A673 (cell line): ENCODE measurements at regions not wholly inside any gene's neighbourhood (a gene's known extent, or its start where the extent isn't known, plus 50 kb on each side); places are given as distances from the start of the nearest gene placed in this dataset.

ENCODE experiments used
- BruUV-seq: library from RNA; stranded (reverse); fragments of 400-500 nt; replicated peaks from 2 replicates; lab custom pipeline; 2021; lab: Mats Ljungman, UMichigan
- CTCF ChIA-PET: fragments of 300-600 bp; sonication (Branson Sonifier 250); formaldehyde crosslinking; loops from one replicate; lab custom pipeline; 2022; ENCODE audit warnings: antibody characterized with exemption; lab: Charles Lee
- POLR2A ChIA-PET: fragments of 300-600 bp; sonication (Branson Sonifier 250); formaldehyde crosslinking; loops from one replicate; lab custom pipeline; 2022; ENCODE audit warnings: antibody characterized with exemption; ENCODE audit not compliant: low non-redundant PET; lab: Charles Lee
- DNase-seq: peaks from one replicate; pipeline ENCODE4 v3.0.0-alpha.2; 2015; ENCODE audit warnings: low spot score
- H3K27ac ChIP-seq: fragments of 200-600 bp; sonication (generic); 2 replicates; pipeline ENCODE4 v1.5.1; 2016; ENCODE audit warnings: mixed run types, low read depth, mild to moderate bottlenecking, mixed read lengths, antibody characterized with exemption, low read length; ENCODE audit not compliant: poor library complexity, severe bottlenecking
- H3K27me3 ChIP-seq: fragments of 200-600 bp; sonication (generic); replicated peaks from 2 replicates; pipeline ENCODE4 v1.6.1; 2017; ENCODE audit warnings: mixed run types, low read depth, mild to moderate bottlenecking, mixed read lengths, antibody characterized with exemption, low read length; ENCODE audit not compliant: insufficient read depth, poor library complexity
- H3K36me3 ChIP-seq: fragments of 200-600 bp; sonication (generic); 2 replicates; pipeline ENCODE4 v1.6.1; 2016; ENCODE audit warnings: mixed run types, mild to moderate bottlenecking, mixed read lengths, antibody characterized with exemption, low read length; ENCODE audit not compliant: insufficient read depth, poor library complexity, severe bottlenecking
- H3K4me1 ChIP-seq: fragments of 200-600 bp; sonication (generic); 2 replicates; pipeline ENCODE4 v1.6.1; 2017; ENCODE audit warnings: mixed run types, mild to moderate bottlenecking, mixed read lengths, antibody characterized with exemption, low read length; ENCODE audit not compliant: insufficient read depth, poor library complexity, severe bottlenecking
- H3K4me3 ChIP-seq: fragments of 200-600 bp; sonication (generic); 2 replicates; pipeline ENCODE4 v1.5.1; 2016; ENCODE audit warnings: low read depth, mixed run types, mild to moderate bottlenecking, mixed read lengths, low read length; ENCODE audit not compliant: poor library complexity, severe bottlenecking
- H3K9me3 ChIP-seq: fragments of 200-600 bp; sonication (generic); 2 replicates; pipeline ENCODE4 v1.6.1; 2016; ENCODE audit warnings: mixed run types, low read depth, mild to moderate bottlenecking, mixed read lengths, antibody characterized with exemption, low read length; ENCODE audit not compliant: poor library complexity, severe bottlenecking
- EZH2 ChIP-seq: fragments of 200-600 bp; sonication (generic); IDR thresholded peaks from 2 replicates; pipeline ENCODE4 v1.6.1; 2017; ENCODE audit warnings: borderline replicate concordance, low read depth, mild to moderate bottlenecking, mixed read lengths, antibody characterized with exemption, low read length; ENCODE audit not compliant: poor library complexity, severe bottlenecking
- intact Hi-C: fragments of 100-400 bp; cut with micrococcal nuclease; formaldehyde crosslinking; loops from one replicate; pipeline ENCODE4 v1.10.0; 2022; ENCODE audit not compliant: unreplicated experiment
- TF ChIP-seq, protein P1 (sequence below): fragments of 300-800, 200-600 bp; sonication (generic); conservative IDR thresholded peaks from 2 replicates; pipeline ENCODE4 v1.5.1; 2017; ENCODE audit warnings: low read depth, mild to moderate bottlenecking, antibody characterized with exemption, low read length, moderate library complexity, mixed read lengths

- CTCF ChIA-PET = no interaction called here
These were observed 106.3 kb downstream of the SETD4 start for GRCh38 chr21:35954066-35954465.

DNA sequence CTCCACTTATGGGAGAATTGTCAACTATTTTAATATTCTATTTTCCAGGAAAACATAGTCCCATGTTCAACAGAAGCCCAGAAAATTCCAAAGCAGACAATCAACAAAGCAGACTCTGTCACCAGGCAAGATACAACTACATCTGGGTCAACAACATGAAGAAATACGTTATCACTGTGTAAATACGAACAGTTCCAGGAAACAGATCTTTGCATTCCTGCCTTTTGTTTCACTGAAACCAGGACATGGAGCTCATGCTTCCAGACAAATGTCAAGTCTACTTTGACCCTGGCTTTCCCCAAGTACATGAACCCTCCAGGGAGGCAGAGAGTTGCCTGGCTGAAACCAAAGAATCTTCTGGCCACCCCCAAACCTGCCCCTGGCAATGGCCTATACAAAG, 106.7 kb downstream of the SETD4 start:
- Histone ChIP-seq H3K4me3 (no peak overlapping the region), H3K27ac (no peak overlapping the region), H3K36me3 (no peaks in the 10 kb centered on the region), H3K27me3 (peaks cover 5% of the 10 kb centered on the region), H3K4me1 (no peaks in the 10 kb centered on the region), H3K9me3 (no peaks in the 10 kb centered on the region)
- intact Hi-C loops = no loop called here
- ChIA-PET CTCF (no interaction called here), POLR2A (no interaction called here)
- DNase-seq = no peak
- TF ChIP-seq, protein P1, sequence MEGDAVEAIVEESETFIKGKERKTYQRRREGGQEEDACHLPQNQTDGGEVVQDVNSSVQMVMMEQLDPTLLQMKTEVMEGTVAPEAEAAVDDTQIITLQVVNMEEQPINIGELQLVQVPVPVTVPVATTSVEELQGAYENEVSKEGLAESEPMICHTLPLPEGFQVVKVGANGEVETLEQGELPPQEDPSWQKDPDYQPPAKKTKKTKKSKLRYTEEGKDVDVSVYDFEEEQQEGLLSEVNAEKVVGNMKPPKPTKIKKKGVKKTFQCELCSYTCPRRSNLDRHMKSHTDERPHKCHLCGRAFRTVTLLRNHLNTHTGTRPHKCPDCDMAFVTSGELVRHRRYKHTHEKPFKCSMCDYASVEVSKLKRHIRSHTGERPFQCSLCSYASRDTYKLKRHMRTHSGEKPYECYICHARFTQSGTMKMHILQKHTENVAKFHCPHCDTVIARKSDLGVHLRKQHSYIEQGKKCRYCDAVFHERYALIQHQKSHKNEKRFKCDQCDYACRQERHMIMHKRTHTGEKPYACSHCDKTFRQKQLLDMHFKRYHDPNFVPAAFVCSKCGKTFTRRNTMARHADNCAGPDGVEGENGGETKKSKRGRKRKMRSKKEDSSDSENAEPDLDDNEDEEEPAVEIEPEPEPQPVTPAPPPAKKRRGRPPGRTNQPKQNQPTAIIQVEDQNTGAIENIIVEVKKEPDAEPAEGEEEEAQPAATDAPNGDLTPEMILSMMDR = no peak
- no peak for TF ChIP-seq EZH2
- BruUV-seq = no TSS peak

More at GRCh38 chr21:35954066-35954465, 106.3 kb downstream of the SETD4 start:
- peaks cover 9% of the 10 kb centered on the region for H3K27me3 ChIP-seq
- no peaks in the 10 kb centered on the region for H3K36me3 ChIP-seq
- BruUV-seq = no TSS peak
- TF ChIP-seq, protein P1 = no peak
- TF ChIP-seq EZH2 = no peak
- no peaks in the 10 kb centered on the region for H3K4me1 ChIP-seq
- no peak overlapping the region for H3K4me3 ChIP-seq
- intact Hi-C loops = no loop called here
- no peak overlapping the region for H3K27ac ChIP-seq
- H3K9me3 ChIP-seq = no peaks in the 10 kb centered on the region
- POLR2A ChIA-PET = no interaction called here
- DNase-seq = no peak

DNA sequence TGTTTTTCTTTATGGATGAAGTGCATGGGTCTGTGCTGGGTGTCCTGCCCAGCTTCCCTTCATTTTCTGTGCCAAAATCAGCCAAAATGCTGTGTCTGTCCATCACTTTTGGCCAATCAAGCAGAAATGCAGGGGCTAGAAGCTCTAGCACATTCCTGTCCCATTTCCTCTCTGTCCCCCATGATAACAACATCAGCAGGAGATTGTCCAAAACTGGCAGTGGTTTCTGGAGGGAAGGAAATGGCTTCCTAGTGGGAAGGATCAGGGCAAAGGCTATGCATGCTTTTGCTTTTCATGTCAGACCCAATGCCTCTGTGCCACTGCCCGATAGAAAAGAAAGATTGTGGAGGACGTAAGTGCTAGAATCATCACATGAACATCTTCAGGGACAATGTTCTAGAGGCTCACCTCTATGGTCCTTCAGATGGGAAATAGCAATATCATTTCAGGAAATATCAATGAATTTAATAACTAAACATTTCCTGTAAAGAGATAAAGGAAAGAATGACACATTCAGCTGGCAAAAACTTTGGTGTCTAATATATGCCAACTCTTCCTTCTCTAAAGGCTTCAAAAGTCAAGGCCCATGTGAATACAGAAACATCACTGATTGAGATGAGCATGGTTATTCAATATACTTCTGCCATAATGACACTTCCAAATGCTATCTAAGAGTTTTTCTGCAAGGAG, 107.5 kb downstream of the SETD4 start:
- no peak for TF ChIP-seq EZH2
- TF ChIP-seq, protein P1 = no peak
- Histone ChIP-seq H3K36me3 (no peaks in the 10 kb centered on the region), H3K9me3 (no peaks in the 10 kb centered on the region), H3K4me1 (no peaks in the 10 kb centered on the region), H3K4me3 (no peak overlapping the region), H3K27me3 (peaks cover 5% of the 10 kb centered on the region), H3K27ac (no peak overlapping the region)
- no TSS peak for BruUV-seq
- CTCF ChIA-PET = no interaction called here
- POLR2A ChIA-PET = no interaction called here
- no peak for DNase-seq
- intact Hi-C loops = no loop called here
